HG02840 (cell line): ENCODE measurements at regions not wholly inside any gene's neighbourhood (a gene's known extent, or its start where the extent isn't known, plus 50 kb on each side); places are given as distances from the start of the nearest gene placed in this dataset.

Experiments used
- ATAC-seq: cut with Tn5 transposase; IDR thresholded peaks from one replicate; pipeline ENCODE4 v1.9.1; 2021; ENCODE audit warnings: mild to moderate bottlenecking, moderate library complexity, moderate number of reproducible peaks; ENCODE audit not compliant: unreplicated experiment, low FRiP score

GRCh38 chr6:12419631-12420272 lies 129.6 kb downstream of the EDN1 start:
- ATAC-seq, result no peak

- no peak for ATAC-seq
Observed at GRCh38 chr6:12420626-12421025, 130.5 kb downstream of the EDN1 start.

- no peak for ATAC-seq
Observed at GRCh38 chr6:12421596-12421995, 131.4 kb downstream of the EDN1 start.

- no peak for ATAC-seq
Observed at GRCh38 chr6:12422848-12423247, 132.7 kb downstream of the EDN1 start.

- no peak for ATAC-seq
Observed at GRCh38 chr6:12423832-12424231, 133.7 kb downstream of the EDN1 start.

- no peak for ATAC-seq
Observed at GRCh38 chr6:12426121-12426520, 136.0 kb downstream of the EDN1 start.

- ATAC-seq, result no peak
Observed at GRCh38 chr6:12431023-12431422, 140.9 kb downstream of the EDN1 start.

- no peak for ATAC-seq
Observed at GRCh38 chr6:12436224-12436623, 146.1 kb downstream of the EDN1 start.

GRCh38 chr6:12436683-12437082 lies 146.5 kb downstream of the EDN1 start:
- no peak for ATAC-seq

GRCh38 chr6:12439296-12439695 lies 149.1 kb downstream of the EDN1 start:
- no peak for ATAC-seq

- no peak for ATAC-seq
Observed at GRCh38 chr6:12440981-12441380, 150.8 kb downstream of the EDN1 start.

GRCh38 chr6:12442455-12442854 lies 152.3 kb downstream of the EDN1 start:
- ATAC-seq, result no peak

- no peak for ATAC-seq
Observed at GRCh38 chr6:12446394-12446793, 156.2 kb downstream of the EDN1 start.

GRCh38 chr6:12449447-12449846 lies 159.3 kb downstream of the EDN1 start:
- ATAC-seq, result no peak

- no peak for ATAC-seq
Observed at GRCh38 chr6:12450467-12450866, 160.3 kb downstream of the EDN1 start.

- no peak for ATAC-seq
Observed at GRCh38 chr6:12456343-12456742, 166.2 kb downstream of the EDN1 start.

GRCh38 chr6:12457094-12457493 lies 166.9 kb downstream of the EDN1 start:
- ATAC-seq, result no peak

GRCh38 chr6:12458558-12458957 lies 168.4 kb downstream of the EDN1 start:
- ATAC-seq, result no peak

GRCh38 chr6:12459945-12460661 lies 169.9 kb downstream of the EDN1 start:
- ATAC-seq, result no peak

GRCh38 chr6:12467706-12468670 lies 177.8 kb downstream of the EDN1 start:
- no peak for ATAC-seq

GRCh38 chr6:12472601-12473038 lies 182.5 kb downstream of the EDN1 start:
- no peak for ATAC-seq
